ENCODE measurements at regions not wholly inside any gene's neighbourhood (a gene's known extent, or its start where the extent isn't known, plus 50 kb on each side); places are given as distances from the start of the nearest gene placed in this dataset.

GRCh38 chr13:84590663-84591062 is 708.4 kb upstream of the SLITRK1 start:
- Histone ChIP-seq H2BK5ac (ENCODE audit: low read depth, low read length, poor library complexity, severe bottlenecking) (no peak overlapping the region), H3K27ac (ENCODE audit: insufficient read depth, low read length) (no peak overlapping the region), H3K4me2 (ENCODE audit: low read depth, low read length) (no peak overlapping the region), H2AK9ac (replicated peaks; ENCODE audit: low read depth, low read length, poor library complexity) (no peak overlapping the region), H4K91ac (ENCODE audit: insufficient read depth, low read depth, low read length) (no peak overlapping the region), H3K79me1 (ENCODE audit: low read depth in 1 of 2, low read length in 2 of 2) (no peaks in the 10 kb centered on the region), H4K8ac (ENCODE audit: low read depth in 2 of 2, low read length in 2 of 2) (no peak overlapping the region), H3K18ac (ENCODE audit: low read depth, low read length) (no peak overlapping the region), H3K9ac (ENCODE audit: low read depth, low read length) (no peak overlapping the region), H3K4me3 (ENCODE audit: insufficient read depth, low read depth, low read length) (no peak overlapping the region), H2AFZ (replicated peaks; ENCODE audit: low read length, poor library complexity) (no peak overlapping the region), H3K4ac (ENCODE audit: low read depth, low read length) (no peak overlapping the region), H2BK120ac (ENCODE audit: low read depth, low read length) (no peak overlapping the region), H3K56ac (ENCODE audit: extremely low read depth, insufficient read depth, low read length) (no peak overlapping the region), H2AK5ac (ENCODE audit: low read depth, low read length) (no peak overlapping the region), H2BK15ac (ENCODE audit: low read depth, low read length) (no peak overlapping the region), H3K4me1 (ENCODE audit: control insufficient read depth, insufficient read depth, low read length) (no peaks in the 10 kb centered on the region), H4K5ac (ENCODE audit: low read depth, low read length) (no peak overlapping the region), H4K20me1 (ENCODE audit: insufficient read depth, low read length) (no peaks in the 10 kb centered on the region), H3K36me3 (ENCODE audit: control insufficient read depth, insufficient read depth, low read length) (no peaks in the 10 kb centered on the region), H3K9me3 (ENCODE audit: control insufficient read depth, insufficient read depth, low read length) (no peaks in the 10 kb centered on the region), H3K14ac (replicated peaks; ENCODE audit: low read depth, low read length) (no peak overlapping the region), H3K9me1 (ENCODE audit: insufficient read depth, low read length) (no peaks in the 10 kb centered on the region), H2BK20ac (ENCODE audit: low read depth, low read length) (no peak overlapping the region), H3K27me3 (ENCODE audit: control insufficient read depth, insufficient read depth, low read length) (no peaks in the 10 kb centered on the region), H3K23ac (ENCODE audit: low read depth, low read length) (no peak overlapping the region)
- no TSS peak for BruUV-seq (replicated peaks)
- intact Hi-C loops (cut with micrococcal nuclease) (no loop called here), dilution Hi-C loops (cut with HindIII; ENCODE audit: low sequenced_read_pairs, unreplicated experiment) (no loop called here), in situ Hi-C loops (cut with MboI; ENCODE audit: low sequenced_read_pairs) (no loop called here)
- ChIA-PET CTCF (no interaction called here), POLR2A (ENCODE audit: unreplicated experiment) (no interaction called here)
- TF ChIP-seq MAFK (IDR thresholded peaks at IDR 0.05; ENCODE audit: low read depth, low read length) (no peak), ELK1 (IDR thresholded peaks at IDR 0.05; ENCODE audit: borderline replicate concordance, low read depth, low read length) (no peak), SMC3 (IDR thresholded peaks at IDR 0.05; ENCODE audit: low read depth, low read length) (no peak), BHLHE40 (IDR thresholded peaks at IDR 0.05; ENCODE audit: low read depth, low read length) (no peak)
- no CpG with 5 or more reads among the region's 2 CpGs for WGBS, 2 experiments (ENCODE audit: extremely low coverage in 2 of 2, insufficient read length in 1 of 2)
- DNase-seq: no peak
- no peak for ATAC-seq (ENCODE audit: low read depth)

Data from IMR-90 (cell line).